WTC11 (cell line): ENCODE measurements at regions not wholly inside any gene's neighbourhood (a gene's known extent, or its start where the extent isn't known, plus 50 kb on each side); places are given as distances from the start of the nearest gene placed in this dataset.

Experiments
- FOXJ3 ChIP-seq: sonication (generic); formaldehyde crosslinking; IDR thresholded peaks from 2 replicates; pipeline ENCODE4 v1.9.0; 2021; ENCODE audit warnings: missing genetic modification reagents, mild to moderate bottlenecking, borderline replicate concordance
- TF ChIP-seq, protein P1 (sequence below): sonication (generic); formaldehyde crosslinking; IDR thresholded peaks from 2 replicates; pipeline ENCODE4 v1.8.0; 2022; ENCODE audit warnings: mild to moderate bottlenecking, missing genetic modification reagents
- TF ChIP-seq, protein P2 (sequence below): fragments of 200-600 bp; IDR thresholded peaks from 2 replicates; pipeline ENCODE4 v1.8.0; 2022; ENCODE audit warnings: antibody characterized with exemption

DNA sequence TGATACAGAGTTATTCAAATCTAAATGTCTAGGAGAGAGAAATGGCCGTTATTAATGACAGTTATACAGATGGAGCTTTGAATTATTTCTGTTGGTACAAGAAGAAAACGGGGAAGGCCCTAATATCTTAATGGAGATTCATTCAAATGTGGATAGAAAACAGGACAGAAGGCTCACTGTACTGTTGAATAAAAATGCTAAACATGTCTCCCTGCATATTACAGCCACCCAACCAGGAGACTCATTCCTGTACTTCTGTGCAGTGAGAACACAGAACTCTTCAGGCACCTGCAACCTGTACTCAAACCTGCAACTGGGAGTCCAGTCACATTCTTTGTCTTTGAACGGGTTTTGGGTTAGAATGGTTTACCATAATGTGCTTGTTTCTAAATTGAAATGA, 403.2 kb downstream of the DAD1 start:
- TF ChIP-seq FOXJ3 = no peak
- TF ChIP-seq, protein P1, sequence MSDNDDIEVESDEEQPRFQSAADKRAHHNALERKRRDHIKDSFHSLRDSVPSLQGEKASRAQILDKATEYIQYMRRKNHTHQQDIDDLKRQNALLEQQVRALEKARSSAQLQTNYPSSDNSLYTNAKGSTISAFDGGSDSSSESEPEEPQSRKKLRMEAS (CRISPR knock-in tag) = no peak
- TF ChIP-seq, protein P2, sequence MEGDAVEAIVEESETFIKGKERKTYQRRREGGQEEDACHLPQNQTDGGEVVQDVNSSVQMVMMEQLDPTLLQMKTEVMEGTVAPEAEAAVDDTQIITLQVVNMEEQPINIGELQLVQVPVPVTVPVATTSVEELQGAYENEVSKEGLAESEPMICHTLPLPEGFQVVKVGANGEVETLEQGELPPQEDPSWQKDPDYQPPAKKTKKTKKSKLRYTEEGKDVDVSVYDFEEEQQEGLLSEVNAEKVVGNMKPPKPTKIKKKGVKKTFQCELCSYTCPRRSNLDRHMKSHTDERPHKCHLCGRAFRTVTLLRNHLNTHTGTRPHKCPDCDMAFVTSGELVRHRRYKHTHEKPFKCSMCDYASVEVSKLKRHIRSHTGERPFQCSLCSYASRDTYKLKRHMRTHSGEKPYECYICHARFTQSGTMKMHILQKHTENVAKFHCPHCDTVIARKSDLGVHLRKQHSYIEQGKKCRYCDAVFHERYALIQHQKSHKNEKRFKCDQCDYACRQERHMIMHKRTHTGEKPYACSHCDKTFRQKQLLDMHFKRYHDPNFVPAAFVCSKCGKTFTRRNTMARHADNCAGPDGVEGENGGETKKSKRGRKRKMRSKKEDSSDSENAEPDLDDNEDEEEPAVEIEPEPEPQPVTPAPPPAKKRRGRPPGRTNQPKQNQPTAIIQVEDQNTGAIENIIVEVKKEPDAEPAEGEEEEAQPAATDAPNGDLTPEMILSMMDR = no peak
